Neuronal stem cell (in vitro differentiated cells): ENCODE measurements at regions not wholly inside any gene's neighbourhood (a gene's known extent, or its start where the extent isn't known, plus 50 kb on each side); places are given as distances from the start of the nearest gene placed in this dataset.
"Not testable (repeated sequence)": the region's sequence is repeated elsewhere in the genome, so short reads cannot be mapped to it uniquely, and the experiment has no call there.

ENCODE experiments used
- DNase-seq: peaks from one replicate; pipeline ENCODE4 v3.0.0-alpha.2; 2013; ENCODE audit warnings: low spot score
- H2AFZ ChIP-seq: one replicate; pipeline ENCODE4 v1.6.1; 2013; ENCODE audit warnings: mild to moderate bottlenecking, low read length, inconsistent platforms
- H2AK5ac ChIP-seq: 2 replicates; pipeline ENCODE4 v1.6.1; 2013; ENCODE audit warnings: low read depth, mild to moderate bottlenecking, inconsistent platforms, low read length, moderate library complexity, mixed read lengths
- H2BK120ac ChIP-seq: 2 replicates; pipeline ENCODE4 v1.6.1; 2013; ENCODE audit warnings: low read depth, mild to moderate bottlenecking, inconsistent platforms, low read length, moderate library complexity, mixed read lengths
- H2BK12ac ChIP-seq: one replicate; pipeline ENCODE4 v1.6.1; 2013; ENCODE audit warnings: low read length, inconsistent platforms
- H2BK15ac ChIP-seq: 2 replicates; pipeline ENCODE4 v1.6.1; 2013; ENCODE audit warnings: mild to moderate bottlenecking, low read length, inconsistent platforms, mixed read lengths
- H2BK5ac ChIP-seq: one replicate; pipeline ENCODE4 v1.6.1; 2013; ENCODE audit warnings: inconsistent platforms, mild to moderate bottlenecking, low read length, moderate library complexity
- H3K14ac ChIP-seq: one replicate; pipeline ENCODE4 v1.6.1; 2013; ENCODE audit warnings: low read length, inconsistent platforms
- H3K18ac ChIP-seq: 2 replicates; pipeline ENCODE4 v1.6.1; 2013; ENCODE audit warnings: low read length, inconsistent platforms
- H3K23ac ChIP-seq: 2 replicates; pipeline ENCODE4 v1.6.1; 2013; ENCODE audit warnings: low read depth, mild to moderate bottlenecking, mixed read lengths, low read length, inconsistent platforms; ENCODE audit not compliant: poor library complexity
- H3K27ac ChIP-seq: replicated peaks from 3 replicates; pipeline ENCODE4 v1.5.1; 2013; ENCODE audit warnings: low read length, inconsistent platforms
- H3K27me3 ChIP-seq, 3 experiments: 2 replicates each; pipeline ENCODE4 v1.6.1; 2013; ENCODE audit warnings: low read length in 3 of 3, mild to moderate bottlenecking in 2 of 3, inconsistent platforms in 1 of 3, low read depth in 1 of 3, mixed read lengths in 1 of 3, moderate library complexity in 1 of 3; ENCODE audit not compliant: control insufficient read depth in 3 of 3, insufficient read depth in 3 of 3
- H3K36me3 ChIP-seq, 2 donors: replicated peaks in 1 of 2; 2 replicates each; pipeline ENCODE4 v1.6.1; 2013; ENCODE audit warnings: low read length in 2 of 2; ENCODE audit not compliant: control insufficient read depth in 2 of 2, insufficient read depth in 2 of 2
- H3K4ac ChIP-seq: 2 replicates; pipeline ENCODE4 v1.6.1; 2013; ENCODE audit warnings: inconsistent platforms, mild to moderate bottlenecking, low read length, moderate library complexity
- H3K4me1 ChIP-seq, 2 donors: 1 replicate in 1 of 2; 2 replicates in 1 of 2; pipeline ENCODE4 v1.6.1; 2013; ENCODE audit warnings: low read length in 2 of 2, low read depth in 1 of 2; ENCODE audit not compliant: control insufficient read depth in 2 of 2, insufficient read depth in 1 of 2
- H3K4me2 ChIP-seq: one replicate; pipeline ENCODE4 v1.6.1; 2013; ENCODE audit warnings: mild to moderate bottlenecking, low read length, inconsistent platforms; ENCODE audit not compliant: insufficient read depth, poor library complexity, severe bottlenecking
- H3K4me3 ChIP-seq, 2 donors: 2 replicates each; pipeline ENCODE4 v1.5.1; 2013; ENCODE audit warnings: low read length in 2 of 2, mild to moderate bottlenecking in 2 of 2, inconsistent platforms in 1 of 2, moderate library complexity in 1 of 2
- H3K79me1 ChIP-seq: one replicate; pipeline ENCODE4 v1.6.1; 2013; ENCODE audit warnings: low read depth, mild to moderate bottlenecking, inconsistent platforms, low read length, moderate library complexity
- H3K9ac ChIP-seq: one replicate; pipeline ENCODE4 v1.6.1; 2013; ENCODE audit warnings: mild to moderate bottlenecking, low read depth, low read length, inconsistent platforms; ENCODE audit not compliant: poor library complexity
- H3K9me3 ChIP-seq, 2 donors: replicated peaks in 1 of 2; 2 replicates each; pipeline versions ENCODE3 to v1.6.1; 2013; ENCODE audit warnings: low read length in 2 of 2, mild to moderate bottlenecking in 2 of 2, inconsistent platforms in 1 of 2, low read depth in 1 of 2, mixed read lengths in 1 of 2, moderate library complexity in 1 of 2; ENCODE audit not compliant: control insufficient read depth in 2 of 2, insufficient read depth in 1 of 2
- H4K8ac ChIP-seq: one replicate; pipeline ENCODE4 v1.6.1; 2013; ENCODE audit warnings: low read depth, mild to moderate bottlenecking, inconsistent platforms, low read length, moderate library complexity
- H4K91ac ChIP-seq: one replicate; pipeline ENCODE4 v1.6.1; 2013; ENCODE audit warnings: low read length, low read depth, mild to moderate bottlenecking, inconsistent platforms; ENCODE audit not compliant: poor library complexity
- WGBS, 2 donors: extraction: QIAGEN DNeasy Blood & Tissue Kit; methylation state at CpG; one replicate each; pipeline ENCODE4 v1.1.7; 2013; ENCODE audit warnings: missing lambda C conversion rate in 2 of 2, mixed read lengths in 1 of 2; ENCODE audit not compliant: insufficient read length in 2 of 2, insufficient replicate concordance in 1 of 2; ENCODE audit errors: extremely low coverage in 2 of 2; 5-methylcytosine and 5-hydroxymethylcytosine counted together

GRCh38 chr2:16089491-16089890 is 149.1 kb downstream of the MYCN start:
- not testable (repeated sequence) for H2BK12ac ChIP-seq, H3K36me3 ChIP-seq, DNase-seq, H2AFZ ChIP-seq, H3K4ac ChIP-seq, H3K14ac ChIP-seq, H3K4me3 ChIP-seq, H3K23ac ChIP-seq, H3K4me2 ChIP-seq, H3K27me3 ChIP-seq, H3K79me1 ChIP-seq, H2BK120ac ChIP-seq, H4K8ac ChIP-seq, H2BK15ac ChIP-seq, H3K27ac ChIP-seq, H2AK5ac ChIP-seq, H3K18ac ChIP-seq, H3K9me3 ChIP-seq, H4K91ac ChIP-seq, H2BK5ac ChIP-seq, H3K9ac ChIP-seq
- peaks cover 6 to 30% of the 10 kb centered on the region in 2 donors for H3K4me1 ChIP-seq
- no CpG with 5 or more reads among the region's 7 CpGs for WGBS, 2 donors

DNA sequence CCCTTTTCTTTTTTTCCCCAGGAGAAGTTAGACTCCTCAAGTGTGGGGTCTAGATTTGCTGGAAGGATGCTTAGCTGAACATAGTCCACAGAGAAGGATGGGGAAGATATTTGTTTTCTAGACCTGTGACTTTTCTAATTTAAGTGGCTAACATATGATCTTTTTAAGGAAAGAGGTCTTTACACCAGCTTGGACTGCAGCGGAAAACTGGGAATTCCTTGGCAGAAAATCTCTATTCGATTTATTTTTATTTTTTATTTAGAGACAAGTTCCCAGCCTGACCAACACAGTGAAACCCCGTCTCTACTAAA is 148.4 kb downstream of the MYCN start:
- H3K23ac ChIP-seq = no peak overlapping the region
- H3K79me1 ChIP-seq = no peaks in the 10 kb centered on the region
- no peak overlapping the region for H2BK15ac ChIP-seq
- no peak overlapping the region for H2AFZ ChIP-seq
- H3K4me2 ChIP-seq = no peak overlapping the region
- H3K4me1 ChIP-seq = peaks cover 7 to 29% of the 10 kb centered on the region in 2 donors
- no peaks in the 10 kb centered on the region for H3K36me3 ChIP-seq
- no peak overlapping the region for H4K91ac ChIP-seq
- H2AK5ac ChIP-seq = no peak overlapping the region
- H3K9me3 ChIP-seq = no peaks in the 10 kb centered on the region
- no peak overlapping the region for H3K27ac ChIP-seq
- H2BK120ac ChIP-seq = no peak overlapping the region
- H3K18ac ChIP-seq = no peak overlapping the region
- H3K4ac ChIP-seq = no peak overlapping the region
- H3K14ac ChIP-seq = no peak overlapping the region
- H2BK12ac ChIP-seq = no peak overlapping the region
- no peak overlapping the region for H2BK5ac ChIP-seq
- no CpG with 5 or more reads among the region's 3 CpGs for WGBS, 2 donors
- no peaks in the 10 kb centered on the region for H3K27me3 ChIP-seq
- no peak overlapping the region for H3K4me3 ChIP-seq
- H4K8ac ChIP-seq = no peak overlapping the region
- H3K9ac ChIP-seq = no peak overlapping the region
- DNase-seq = no peak

GRCh38 chr2:16088035-16088801 is 147.9 kb downstream of the MYCN start:
- Histone ChIP-seq H2BK120ac (no peak overlapping the region), H2AK5ac (no peak overlapping the region), H2BK5ac (no peak overlapping the region), H2AFZ (no peak overlapping the region), H3K9ac (no peak overlapping the region), H3K36me3 (no peaks in the 10 kb centered on the region), H4K91ac (no peak overlapping the region), H2BK12ac (no peak overlapping the region), H4K8ac (no peak overlapping the region), H3K27ac (no peak overlapping the region), H3K27me3 (no peaks in the 10 kb centered on the region), H3K14ac (no peak overlapping the region), H3K23ac (no peak overlapping the region), H2BK15ac (no peak overlapping the region), H3K9me3 (no peaks in the 10 kb centered on the region), H3K79me1 (no peaks in the 10 kb centered on the region), H3K18ac (no peak overlapping the region), H3K4me2 (no peak overlapping the region), H3K4me1 (peaks cover 12 to 32% of the 10 kb centered on the region in 2 donors), H3K4ac (no peak overlapping the region), H3K4me3 (no peak overlapping the region)
- WGBS, 2 donors = no CpG with 5 or more reads among the region's 10 CpGs
- no peak for DNase-seq

GRCh38 chr2:16086136-16086535 is 145.8 kb downstream of the MYCN start:
- WGBS, 2 donors = no CpG with 5 or more reads among the region's 12 CpGs
- H3K4me2 ChIP-seq = not testable (repeated sequence)

More at GRCh38 chr2:16086136-16086535, 145.8 kb downstream of the MYCN start:
- H3K36me3 ChIP-seq, H3K18ac ChIP-seq, H3K9ac ChIP-seq, H3K79me1 ChIP-seq, H3K4me3 ChIP-seq, H2BK15ac ChIP-seq, H2BK12ac ChIP-seq, H3K27ac ChIP-seq, H2AFZ ChIP-seq, H2BK120ac ChIP-seq, H3K9me3 ChIP-seq, H4K8ac ChIP-seq, H3K4ac ChIP-seq, H4K91ac ChIP-seq, H2BK5ac ChIP-seq, H3K27me3 ChIP-seq, H3K14ac ChIP-seq, DNase-seq, H2AK5ac ChIP-seq, H3K23ac ChIP-seq: not testable (repeated sequence)
- H3K4me1 ChIP-seq = peaks cover 16 to 34% of the 10 kb centered on the region in 2 donors
